Stimulated activated naive CD8-positive, alpha-beta T cell treated with anti-CD3 and anti-CD28 coated beads, Interleukin-15, Interleukin-2, amounts not matched to agents 100 U/mL and 50 U/mL, for 24 hours (primary cell): ENCODE measurements at regions not wholly inside any gene's neighbourhood (a gene's known extent, or its start where the extent isn't known, plus 50 kb on each side); places are given as distances from the start of the nearest gene placed in this dataset.

Source experiments
- ATAC-seq: fragments of 150-1000 bp; cut with Tn5 transposase; one replicate; pipeline ENCODE4 v1.10.0; 2021
- DNase-seq: peaks from one replicate; pipeline ENCODE4 v3.0.0; 2021

GRCh38 chr4:136540747-136541146 is 991.5 kb downstream of the PCDH18 start:
- DNase-seq (no peak), ATAC-seq (no peak)

GRCh38 chr4:136528131-136528530 is 1004.2 kb downstream of the PCDH18 start:
- no peak for DNase-seq
- ATAC-seq = no peak

- no peak for DNase-seq
- ATAC-seq = no peak
These were observed 1005.8 kb downstream of the PCDH18 start for GRCh38 chr4:136526517-136526916.

GRCh38 chr4:136524039-136524438 is 1008.3 kb downstream of the PCDH18 start:
- no peak for ATAC-seq
- DNase-seq = no peak

GRCh38 chr4:136516371-136516770 is 1015.9 kb downstream of the PCDH18 start:
- DNase-seq (no peak), ATAC-seq (no peak)

- ATAC-seq (no peak), DNase-seq (no peak)
These were observed 1027.3 kb downstream of the PCDH18 start for GRCh38 chr4:136505020-136505419.

- ATAC-seq (no peak), DNase-seq (no peak)
These were observed 1036.4 kb downstream of the PCDH18 start for GRCh38 chr4:136495851-136496250.

- ATAC-seq = no peak
These were observed 1037.2 kb downstream of the PCDH18 start for GRCh38 chr4:136495076-136495475.

GRCh38 chr4:136489101-136489500 is 1043.2 kb downstream of the PCDH18 start:
- DNase-seq (no peak), ATAC-seq (no peak)

More at GRCh38 chr4:136495076-136495475, 1037.2 kb downstream of the PCDH18 start:
- no peak for DNase-seq

GRCh38 chr4:136484996-136485395 is 1047.3 kb downstream of the PCDH18 start:
- DNase-seq (no peak), ATAC-seq (no peak)

GRCh38 chr4:136476753-136477152 is 1055.5 kb downstream of the PCDH18 start:
- DNase-seq (no peak), ATAC-seq (no peak)

- ATAC-seq (no peak), DNase-seq (no peak)
These were observed 1061.2 kb downstream of the PCDH18 start for GRCh38 chr4:136471051-136471450.

GRCh38 chr4:136465691-136466090 is 1066.6 kb downstream of the PCDH18 start:
- no peak for DNase-seq
- ATAC-seq = no peak

- no peak for DNase-seq
- ATAC-seq = no peak
These were observed 1068.4 kb downstream of the PCDH18 start for GRCh38 chr4:136463941-136464340.

GRCh38 chr4:136461533-136461932 is 1070.8 kb downstream of the PCDH18 start:
- DNase-seq (no peak), ATAC-seq (no peak)

- ATAC-seq = no peak
These were observed 1074.0 kb downstream of the PCDH18 start for GRCh38 chr4:136458326-136458725.

GRCh38 chr4:136457577-136457976 is 1074.7 kb downstream of the PCDH18 start:
- ATAC-seq (no peak), DNase-seq (no peak)

More at GRCh38 chr4:136458326-136458725, 1074.0 kb downstream of the PCDH18 start:
- no peak for DNase-seq

GRCh38 chr4:136457004-136457403 is 1075.3 kb downstream of the PCDH18 start:
- ATAC-seq (no peak), DNase-seq (no peak)

- ATAC-seq (no peak), DNase-seq (no peak)
These were observed 1089.3 kb downstream of the PCDH18 start for GRCh38 chr4:136443006-136443405.

- ATAC-seq (no peak), DNase-seq (no peak)
These were observed 1089.8 kb downstream of the PCDH18 start for GRCh38 chr4:136442447-136442846.

- DNase-seq = no peak
- ATAC-seq = no peak
These were observed 1090.5 kb downstream of the PCDH18 start for GRCh38 chr4:136441629-136442282.

- ATAC-seq (no peak), DNase-seq (no peak)
These were observed 1093.6 kb downstream of the PCDH18 start for GRCh38 chr4:136438645-136439044.

- no peak for ATAC-seq
These were observed 1108.2 kb downstream of the PCDH18 start for GRCh38 chr4:136424052-136424451.

GRCh38 chr4:136414981-136415380 is 1117.3 kb downstream of the PCDH18 start:
- no peak for ATAC-seq
- no peak for DNase-seq

More at GRCh38 chr4:136424052-136424451, 1108.2 kb downstream of the PCDH18 start:
- DNase-seq = no peak
